ENCODE measurements at regions not wholly inside any gene's neighbourhood (a gene's known extent, or its start where the extent isn't known, plus 50 kb on each side); places are given as distances from the start of the nearest gene placed in this dataset.
"Not testable (repeated sequence)": the region's sequence is repeated elsewhere in the genome, so short reads cannot be mapped to it uniquely, and the experiment has no call there.

DNA sequence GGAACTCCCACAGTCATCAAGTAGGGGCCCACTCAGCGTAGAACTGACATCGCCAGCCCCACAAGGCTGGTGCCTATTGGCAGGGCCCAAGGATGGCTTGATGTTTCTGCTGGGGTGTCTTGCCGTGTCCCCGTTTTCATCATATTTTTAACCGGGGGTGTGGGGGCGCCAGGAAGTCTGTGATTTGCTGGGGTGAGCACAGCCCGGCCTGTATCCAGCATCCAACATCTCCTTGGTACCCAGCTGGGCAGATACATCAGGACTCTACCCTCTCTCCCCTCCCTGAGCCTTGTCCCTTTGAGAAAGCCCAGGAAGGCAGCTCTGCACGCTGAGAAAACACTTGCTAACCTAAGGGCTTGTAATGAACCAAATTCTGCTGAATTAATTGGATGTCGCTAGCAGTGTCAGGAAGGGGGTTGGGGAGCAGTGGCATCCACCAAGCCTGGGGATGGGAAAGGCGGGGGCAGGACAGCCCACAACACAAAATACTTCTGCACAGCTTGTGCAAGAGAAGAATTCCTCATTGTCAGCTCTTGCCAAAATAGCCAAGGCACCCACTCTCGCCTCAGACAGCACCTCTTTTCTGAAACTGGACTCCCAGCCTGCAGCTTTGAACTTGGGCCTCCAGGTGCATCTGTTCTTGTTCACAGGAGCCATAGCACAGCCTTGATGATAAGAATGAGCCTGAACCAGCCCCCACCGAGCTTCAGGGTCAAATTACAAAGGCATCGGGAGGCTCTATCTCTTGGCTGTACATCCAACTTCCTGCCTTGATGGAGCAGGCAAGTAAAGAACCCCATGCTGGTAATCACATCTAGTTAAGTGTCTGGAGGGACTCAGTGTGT is 63.7 kb upstream of the LYRM9 start:
- DNase-seq (ENCODE audit: insufficient read length), result no peak
- FAIRE-seq, result no peak
- no peak for TF ChIP-seq POLR2AphosphoS5 (IDR thresholded peaks at IDR 0.05; ENCODE audit: low read depth, low read length)
- no peak for TF ChIP-seq POLR2A (IDR thresholded peaks at IDR 0.05; ENCODE audit: low read depth, low read length)
- no peak for TF ChIP-seq TAF1 (IDR thresholded peaks at IDR 0.05; ENCODE audit: borderline replicate concordance, low read depth, low read length)

DNA sequence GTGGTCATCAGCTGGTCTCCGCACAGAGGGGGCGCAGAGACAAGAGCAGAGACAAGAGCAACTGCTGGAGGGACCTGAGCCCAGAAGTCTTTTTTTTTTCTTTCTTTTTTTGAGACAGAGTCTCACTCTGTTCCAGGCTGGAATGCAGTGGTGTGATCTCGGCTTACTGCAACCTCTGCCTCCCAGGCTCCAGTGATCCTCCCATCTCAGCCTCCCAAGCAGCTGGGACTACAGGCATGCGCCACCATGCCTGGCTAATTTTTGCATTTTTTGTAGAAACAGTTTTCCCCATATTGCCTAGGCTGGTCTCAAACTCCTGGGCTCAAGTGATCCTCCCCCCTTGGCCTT is 64.3 kb upstream of the LYRM9 start:
- not testable (repeated sequence) for FAIRE-seq

DNA sequence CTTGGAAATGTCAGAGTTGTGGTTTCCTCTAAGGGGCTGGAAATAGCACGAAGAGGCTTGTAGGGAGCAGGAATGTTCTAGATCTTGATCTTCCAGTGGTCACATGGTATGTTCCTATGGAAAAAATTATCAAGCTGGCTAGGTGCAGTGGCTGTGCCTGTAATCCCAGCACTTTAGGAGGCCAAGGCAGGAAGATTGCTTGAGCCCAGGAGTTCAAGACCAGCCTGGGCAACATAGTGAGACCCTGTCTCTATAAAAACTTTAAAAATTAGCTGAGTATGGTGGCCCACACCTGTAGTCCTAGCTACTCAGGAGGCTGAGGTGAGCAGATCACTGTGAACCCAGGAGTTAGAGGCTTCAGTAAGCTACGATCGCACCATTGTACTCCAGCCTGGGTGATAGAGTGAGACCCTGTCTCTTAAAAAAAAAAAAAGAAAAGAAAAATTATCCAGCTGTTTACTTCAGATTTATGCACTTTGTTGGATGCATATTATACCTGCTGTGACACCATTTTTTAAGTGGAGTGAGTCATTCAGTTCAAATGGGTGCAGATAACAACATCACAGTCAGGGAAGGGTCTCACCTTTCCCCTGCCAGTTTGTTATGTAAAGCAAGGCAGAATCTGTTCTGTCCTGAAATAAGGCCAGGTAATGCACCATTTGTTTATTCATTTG is 65.7 kb upstream of the LYRM9 start:
- DNase-seq (ENCODE audit: insufficient read length) (no peak), FAIRE-seq (no peak)

More for the DNA sequence above, 64.3 kb upstream of the LYRM9 start:
- not testable (repeated sequence) for DNase-seq (ENCODE audit: insufficient read length)

DNA sequence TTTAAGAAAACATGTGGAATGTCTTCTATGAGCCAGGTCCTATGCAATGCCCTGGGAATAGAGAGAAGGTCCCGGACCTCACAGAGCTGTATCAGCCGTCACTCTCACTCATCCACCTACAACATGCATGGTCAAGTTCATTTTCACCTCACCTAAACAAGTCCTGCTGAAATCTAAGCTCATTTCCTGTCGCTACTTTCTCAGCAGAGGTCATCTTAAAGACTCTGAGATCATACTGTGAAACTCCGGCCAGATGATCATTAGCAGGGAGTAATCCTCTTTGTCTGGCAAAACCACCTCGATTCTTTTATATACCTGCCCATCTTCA is 66.2 kb upstream of the LYRM9 start:
- DNase-seq (ENCODE audit: insufficient read length) (no peak), FAIRE-seq (no peak)
- no peak for TF ChIP-seq POLR2AphosphoS5 (IDR thresholded peaks at IDR 0.05; ENCODE audit: low read depth, low read length)
- no peak for TF ChIP-seq POLR2A (IDR thresholded peaks at IDR 0.05; ENCODE audit: low read depth, low read length)
- TF ChIP-seq TAF1 (IDR thresholded peaks at IDR 0.05; ENCODE audit: borderline replicate concordance, low read depth, low read length), result no peak

More for the DNA sequence above, 65.7 kb upstream of the LYRM9 start:
- TF ChIP-seq TAF1 (IDR thresholded peaks at IDR 0.05; ENCODE audit: borderline replicate concordance, low read depth, low read length) (no peak), POLR2AphosphoS5 (IDR thresholded peaks at IDR 0.05; ENCODE audit: low read depth, low read length) (no peak), POLR2A (IDR thresholded peaks at IDR 0.05; ENCODE audit: low read depth, low read length) (no peak)

DNA sequence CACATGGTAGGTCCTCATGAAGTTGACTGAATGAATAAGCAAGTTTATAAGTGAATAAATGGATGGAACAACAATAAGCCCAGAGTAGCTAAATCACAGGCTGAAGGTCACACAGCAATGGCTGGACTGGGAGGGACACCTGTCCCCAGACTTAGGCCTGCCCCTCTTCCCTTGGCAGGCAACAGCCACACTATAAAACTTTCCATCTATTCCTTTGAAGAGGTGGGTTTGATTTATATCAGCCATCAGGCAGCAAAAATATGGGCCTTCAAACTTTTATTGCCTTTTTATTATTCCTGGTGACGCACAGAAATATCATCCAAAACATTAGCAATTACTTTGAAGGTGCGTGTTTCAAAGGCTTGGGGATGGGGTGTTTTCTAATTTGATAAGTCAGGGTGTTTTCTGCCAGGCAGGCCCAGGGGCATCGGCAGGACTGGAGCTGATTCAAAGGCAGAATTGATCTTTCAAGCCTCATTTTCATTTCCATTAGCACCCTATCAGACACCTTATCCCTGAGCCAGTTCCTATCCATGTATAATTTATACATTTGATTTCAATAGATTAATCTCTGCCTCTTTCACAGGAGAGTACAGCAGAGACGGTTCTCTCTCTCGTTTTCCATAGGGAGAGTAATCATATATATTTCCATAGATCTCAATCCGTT is 67.2 kb upstream of the LYRM9 start:
- TF ChIP-seq TAF1 (IDR thresholded peaks at IDR 0.05; ENCODE audit: borderline replicate concordance, low read depth, low read length) (no peak), POLR2AphosphoS5 (IDR thresholded peaks at IDR 0.05; ENCODE audit: low read depth, low read length) (no peak), POLR2A (IDR thresholded peaks at IDR 0.05; ENCODE audit: low read depth, low read length) (no peak)
- FAIRE-seq (no peak), DNase-seq (ENCODE audit: insufficient read length) (no peak)

DNA sequence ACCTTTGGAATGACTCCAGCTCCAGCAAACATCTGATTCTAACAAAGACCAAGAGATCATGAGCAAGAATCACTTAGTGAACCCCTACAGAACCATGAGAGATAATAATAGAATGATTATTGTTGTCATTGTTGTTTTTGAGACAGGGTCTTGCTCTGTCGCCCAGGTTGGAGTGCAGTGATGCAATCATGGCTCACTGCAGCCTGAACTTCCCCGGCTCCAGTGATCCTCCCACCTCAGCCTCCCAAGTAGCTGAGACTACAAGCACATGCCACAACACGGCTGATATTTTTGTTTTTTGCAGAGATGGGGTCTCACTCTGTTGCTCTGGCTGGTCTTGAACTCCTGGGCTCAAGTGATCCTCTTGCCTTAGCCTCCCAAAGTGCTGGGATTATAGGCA is 69.4 kb upstream of the LYRM9 start:
- DNase-seq (ENCODE audit: insufficient read length); FAIRE-seq: not testable (repeated sequence)

DNA sequence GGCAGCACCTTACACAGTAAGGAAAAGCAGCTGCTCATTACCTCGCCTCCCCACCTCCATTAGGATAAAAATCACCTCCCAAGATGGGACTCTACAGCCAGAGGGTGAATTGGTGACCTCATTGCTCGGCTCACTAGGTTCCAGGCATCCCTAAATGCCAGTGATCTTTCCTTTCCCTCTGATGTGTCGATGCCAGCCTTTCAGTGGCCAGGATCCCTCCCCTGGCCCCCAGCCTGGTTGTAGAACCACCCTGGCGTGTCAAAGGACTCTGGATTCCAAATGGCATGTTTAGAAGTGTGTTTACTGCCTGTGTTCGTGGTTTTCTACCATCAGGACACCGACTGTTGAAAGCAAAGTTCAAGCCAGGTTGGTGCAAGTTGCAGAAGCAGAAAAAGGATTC is 72.1 kb upstream of the LYRM9 start:
- FAIRE-seq, result no peak
- DNase-seq (ENCODE audit: insufficient read length), result no peak
- TF ChIP-seq POLR2A (IDR thresholded peaks at IDR 0.05; ENCODE audit: low read depth, low read length) (no peak), POLR2AphosphoS5 (IDR thresholded peaks at IDR 0.05; ENCODE audit: low read depth, low read length) (no peak), TAF1 (IDR thresholded peaks at IDR 0.05; ENCODE audit: borderline replicate concordance, low read depth, low read length) (no peak)

DNA sequence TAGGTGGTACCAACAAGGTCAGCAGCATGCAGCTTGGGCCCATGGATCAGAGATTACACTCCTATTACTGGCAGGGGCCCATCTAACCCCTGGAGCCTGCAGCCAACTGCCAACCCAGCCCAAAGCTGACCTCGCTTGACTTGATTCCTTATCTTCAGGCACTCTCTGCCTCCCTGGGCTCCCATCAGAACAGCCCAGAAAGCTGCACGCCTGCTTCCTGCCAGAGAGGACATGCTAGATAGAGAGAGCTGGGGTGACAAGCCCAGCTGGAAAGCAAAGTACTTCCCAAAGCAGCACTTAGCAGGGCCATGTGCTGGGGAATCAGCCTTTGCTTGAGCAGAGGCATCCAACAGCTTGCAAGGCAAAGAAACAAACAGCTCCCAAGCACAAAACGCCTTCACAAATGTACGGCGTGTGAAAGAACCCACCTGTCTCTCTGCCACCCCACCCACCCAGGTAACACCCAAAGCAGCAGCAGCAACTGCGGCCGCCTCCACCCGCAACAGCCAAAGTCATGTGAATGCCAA is 74.2 kb upstream of the NLK start:
- TF ChIP-seq TAF1 (IDR thresholded peaks at IDR 0.05; ENCODE audit: borderline replicate concordance, low read depth, low read length), result no peak
- no peak for TF ChIP-seq POLR2AphosphoS5 (IDR thresholded peaks at IDR 0.05; ENCODE audit: low read depth, low read length)
- no peak for TF ChIP-seq POLR2A (IDR thresholded peaks at IDR 0.05; ENCODE audit: low read depth, low read length)
- no peak for FAIRE-seq
- DNase-seq (ENCODE audit: insufficient read length), result no peak

DNA sequence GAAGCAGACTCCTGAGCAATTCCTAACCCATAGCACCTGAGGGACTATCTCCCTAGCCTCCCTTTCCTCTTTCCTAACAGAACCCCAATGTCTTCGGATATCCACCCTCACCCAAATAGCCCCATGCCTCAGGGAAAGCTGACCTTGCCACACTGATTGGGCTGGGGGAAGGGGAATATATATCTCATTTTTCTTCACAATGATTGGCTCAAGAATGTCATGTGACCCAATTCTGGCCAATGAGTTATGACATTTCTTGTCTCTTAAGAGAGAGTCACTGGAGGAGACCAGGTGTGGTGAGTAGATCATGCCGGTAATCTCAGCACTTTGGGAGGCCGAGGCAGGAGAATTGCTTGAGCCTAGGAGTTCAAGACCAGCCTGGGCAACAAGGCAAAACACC is 71.9 kb upstream of the NLK start:
- DNase-seq (ENCODE audit: insufficient read length) (no peak), FAIRE-seq (no peak)
- TF ChIP-seq POLR2AphosphoS5 (IDR thresholded peaks at IDR 0.05; ENCODE audit: low read depth, low read length) (no peak), POLR2A (IDR thresholded peaks at IDR 0.05; ENCODE audit: low read depth, low read length) (no peak), TAF1 (IDR thresholded peaks at IDR 0.05; ENCODE audit: borderline replicate concordance, low read depth, low read length) (no peak)

DNA sequence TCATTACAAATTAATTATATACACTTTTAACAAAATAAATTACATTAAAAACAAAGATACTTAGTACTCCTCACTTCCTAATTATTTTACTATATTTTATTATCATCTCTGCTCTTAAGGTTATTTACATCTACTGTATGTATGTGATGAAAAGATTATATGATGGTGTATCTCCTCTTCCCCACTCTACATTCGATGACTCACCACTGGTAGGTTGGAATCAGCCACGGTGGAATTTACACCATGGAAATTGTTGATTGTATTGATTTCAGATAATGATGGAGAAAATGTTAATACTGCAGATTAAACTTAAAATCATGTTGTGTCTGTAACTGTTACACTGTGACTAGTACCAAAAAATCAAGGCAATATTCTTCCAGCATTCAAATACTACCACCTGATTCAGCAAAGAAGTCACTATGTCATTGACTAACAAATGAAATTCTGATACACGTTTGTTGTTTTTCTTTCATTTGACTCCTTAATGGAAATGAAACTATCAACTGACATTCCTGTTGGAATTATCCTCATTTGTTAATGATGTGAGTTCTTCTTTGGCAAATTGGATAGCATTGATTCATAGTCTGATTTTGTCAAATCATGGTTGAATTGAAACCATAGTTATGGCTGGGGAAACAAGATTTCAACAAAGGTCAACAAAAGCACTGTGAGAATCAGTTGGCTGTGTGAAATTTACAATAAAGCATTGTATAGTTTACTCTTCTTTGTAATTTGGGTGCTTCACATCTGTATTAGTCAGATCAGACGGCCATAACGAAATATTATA is 69.0 kb upstream of the NLK start:
- DNase-seq (ENCODE audit: insufficient read length) (no peak), FAIRE-seq (no peak)
- TF ChIP-seq POLR2AphosphoS5 (IDR thresholded peaks at IDR 0.05; ENCODE audit: low read depth, low read length) (no peak), TAF1 (IDR thresholded peaks at IDR 0.05; ENCODE audit: borderline replicate concordance, low read depth, low read length) (no peak), POLR2A (IDR thresholded peaks at IDR 0.05; ENCODE audit: low read depth, low read length) (no peak)

DNA sequence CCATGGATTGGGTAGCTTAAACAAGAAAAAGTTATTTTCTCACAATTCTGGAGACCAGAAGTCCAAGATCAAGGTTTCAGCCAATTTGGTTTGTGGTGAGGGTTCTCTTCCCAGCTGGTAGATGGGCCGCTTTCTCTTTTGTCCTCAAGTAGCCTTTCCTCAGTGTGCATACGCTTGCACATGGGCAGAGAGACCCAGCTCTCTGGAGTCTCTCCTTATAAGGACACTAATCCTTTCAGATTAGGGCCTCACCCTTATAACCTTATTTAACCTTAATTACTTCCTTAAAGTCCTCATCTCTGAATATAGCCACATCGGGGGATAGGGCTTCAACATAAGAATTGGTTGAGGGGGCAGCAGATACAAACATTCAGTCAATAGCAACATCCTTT is 68.4 kb upstream of the NLK start:
- no peak for TF ChIP-seq POLR2AphosphoS5 (IDR thresholded peaks at IDR 0.05; ENCODE audit: low read depth, low read length)
- TF ChIP-seq POLR2A (IDR thresholded peaks at IDR 0.05; ENCODE audit: low read depth, low read length), result no peak
- no peak for TF ChIP-seq TAF1 (IDR thresholded peaks at IDR 0.05; ENCODE audit: borderline replicate concordance, low read depth, low read length)
- no peak for DNase-seq (ENCODE audit: insufficient read length)
- FAIRE-seq, result no peak

Data from GM12892 (cell line).